GM04503 (cell line): ENCODE measurements at regions not wholly inside any gene's neighbourhood (a gene's known extent, or its start where the extent isn't known, plus 50 kb on each side); places are given as distances from the start of the nearest gene placed in this dataset.

Experiments
- DNase-seq: peaks from one replicate; pipeline ENCODE4 v3.0.0-alpha.2; 2012; ENCODE audit warnings: low read depth

GRCh38 chr3:102529452-102529851 lies 94.6 kb downstream of the ZPLD1 start:
- no peak for DNase-seq

GRCh38 chr3:102530415-102531181 lies 95.8 kb downstream of the ZPLD1 start:
- DNase-seq, result no peak

- DNase-seq, result no peak
Measured at GRCh38 chr3:102531686-102532085, 96.9 kb downstream of the ZPLD1 start.

GRCh38 chr3:102532901-102533300 lies 98.1 kb downstream of the ZPLD1 start:
- DNase-seq, result no peak

- no peak for DNase-seq
Measured at GRCh38 chr3:102533784-102534183, 99.0 kb downstream of the ZPLD1 start.

GRCh38 chr3:102536456-102536855 lies 101.6 kb downstream of the ZPLD1 start:
- DNase-seq, result no peak

- no peak for DNase-seq
Measured at GRCh38 chr3:102537123-102537522, 102.3 kb downstream of the ZPLD1 start.

GRCh38 chr3:102544741-102545140 lies 109.9 kb downstream of the ZPLD1 start:
- no peak for DNase-seq

- no peak for DNase-seq
Measured at GRCh38 chr3:102545276-102545675, 110.5 kb downstream of the ZPLD1 start.

- no peak for DNase-seq
Measured at GRCh38 chr3:102553876-102554275, 119.1 kb downstream of the ZPLD1 start.

- DNase-seq, result no peak
Measured at GRCh38 chr3:102570511-102570910, 135.7 kb downstream of the ZPLD1 start.

GRCh38 chr3:102571006-102571405 lies 136.2 kb downstream of the ZPLD1 start:
- DNase-seq, result no peak

GRCh38 chr3:102571720-102572384 lies 137.0 kb downstream of the ZPLD1 start:
- DNase-seq, result no peak

GRCh38 chr3:102573483-102574028 lies 138.7 kb downstream of the ZPLD1 start:
- DNase-seq, result no peak

GRCh38 chr3:102574355-102574754 lies 139.5 kb downstream of the ZPLD1 start:
- DNase-seq, result no peak

GRCh38 chr3:102576651-102577050 lies 141.8 kb downstream of the ZPLD1 start:
- DNase-seq, result no peak

GRCh38 chr3:102577082-102577789 lies 142.4 kb downstream of the ZPLD1 start:
- no peak for DNase-seq

GRCh38 chr3:102580760-102581159 lies 145.9 kb downstream of the ZPLD1 start:
- DNase-seq, result no peak

GRCh38 chr3:102586485-102586884 lies 151.7 kb downstream of the ZPLD1 start:
- no peak for DNase-seq

GRCh38 chr3:102593812-102594602 lies 159.2 kb downstream of the ZPLD1 start:
- no peak for DNase-seq

- no peak for DNase-seq
Measured at GRCh38 chr3:102595057-102595456, 160.2 kb downstream of the ZPLD1 start.
